CD4-positive, CD25-positive, alpha-beta regulatory T cell (primary cell): ENCODE measurements at regions not wholly inside any gene's neighbourhood (a gene's known extent, or its start where the extent isn't known, plus 50 kb on each side); places are given as distances from the start of the nearest gene placed in this dataset.

Experiments
- ATAC-seq, 2 donors: fragments of 150-1000 bp; cut with Tn5 transposase; one replicate each; pipeline ENCODE4 v1.10.0; 2021; ENCODE audit warnings: low read depth in 2 of 2, moderate number of reproducible peaks in 2 of 2, moderate library complexity in 1 of 2
- DNase-seq, 3 donors: peaks; one replicate each; pipeline versions ENCODE4 v3.0.0 to v3.0.0-alpha.2; 2012 to 2022; ENCODE audit warnings: mixed read lengths in 1 of 3
- H3K27ac ChIP-seq: one replicate; pipeline ENCODE4 v1.7.0; 2013; ENCODE audit warnings: mild to moderate bottlenecking, low read length; ENCODE audit not compliant: insufficient read depth, poor library complexity, severe bottlenecking
- H3K27me3 ChIP-seq: one replicate; pipeline ENCODE4 v1.7.0; 2013; ENCODE audit warnings: low read length; ENCODE audit not compliant: control insufficient read depth, insufficient read depth
- H3K36me3 ChIP-seq: one replicate; pipeline ENCODE4 v1.7.0; 2013; ENCODE audit warnings: mild to moderate bottlenecking, low read length, moderate library complexity; ENCODE audit not compliant: control insufficient read depth, insufficient read depth
- H3K4me1 ChIP-seq: 2 replicates; pipeline ENCODE4 v1.7.0; 2013; ENCODE audit warnings: mild to moderate bottlenecking, low read length; ENCODE audit not compliant: insufficient read depth, control insufficient read depth, poor library complexity, severe bottlenecking
- H3K4me3 ChIP-seq: one replicate; pipeline ENCODE4 v1.7.0; 2013; ENCODE audit warnings: low read depth, mild to moderate bottlenecking, low read length, moderate library complexity
- H3K9me3 ChIP-seq, 2 experiments: 1 replicate in 1 of 2; 2 replicates in 1 of 2; pipeline ENCODE4 v1.7.0; 2013; ENCODE audit warnings: low read length in 2 of 2, mild to moderate bottlenecking in 1 of 2, moderate library complexity in 1 of 2; ENCODE audit not compliant: control insufficient read depth in 2 of 2
- H3K27ac Mint-ChIP-seq, 3 donors: one replicate each; pipeline ENCODE4 v1.8.0; 2020 to 2022; ENCODE audit warnings: mild to moderate bottlenecking in 3 of 3, mixed read lengths in 3 of 3, moderate library complexity in 2 of 3
- H3K27me3 Mint-ChIP-seq: one replicate; pipeline ENCODE4 v1.8.0; 2022; ENCODE audit warnings: mild to moderate bottlenecking, mixed read lengths
- H3K36me3 Mint-ChIP-seq: one replicate; pipeline ENCODE4 v1.8.0; 2020; ENCODE audit warnings: mixed read lengths
- H3K4me1 Mint-ChIP-seq, 4 donors: one replicate each; pipeline ENCODE4 v1.8.0; 2020 to 2022; ENCODE audit warnings: mixed read lengths in 4 of 4, mild to moderate bottlenecking in 1 of 4
- H3K4me3 Mint-ChIP-seq, 4 donors: one replicate each; pipeline ENCODE4 v1.8.0; 2020 to 2022; ENCODE audit warnings: mild to moderate bottlenecking in 4 of 4, mixed read lengths in 4 of 4, moderate library complexity in 3 of 4
- H3K9me3 Mint-ChIP-seq, 7 donors: one replicate each; pipeline ENCODE4 v1.8.0; 2020 to 2022; ENCODE audit warnings: mixed read lengths in 7 of 7, mild to moderate bottlenecking in 3 of 7, moderate library complexity in 2 of 7

DNA sequence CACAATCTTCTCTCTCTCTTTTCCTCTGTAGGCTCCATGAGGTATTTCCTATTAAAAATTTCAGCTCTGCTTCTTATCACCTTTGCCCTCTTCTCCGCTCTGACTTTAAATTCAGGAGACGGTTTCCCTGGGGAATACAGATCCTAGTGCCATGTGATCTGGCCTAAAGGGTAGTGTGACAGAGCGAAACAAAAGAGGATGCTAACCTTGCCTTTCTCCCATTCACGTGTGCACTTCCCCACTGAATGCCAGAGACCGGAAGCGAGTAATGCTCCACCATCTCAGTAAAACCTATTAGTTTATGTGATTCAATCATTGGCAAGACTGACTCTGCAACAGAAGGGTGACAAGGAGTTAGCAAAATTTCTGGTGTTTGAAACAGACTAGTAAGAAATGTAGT, 358.3 kb downstream of the ZNF521 start:
- Histone ChIP-seq H3K36me3 (no peaks in the 10 kb centered on the region), H3K27ac (no peak overlapping the region), H3K9me3 (no peaks in the 10 kb centered on the region), H3K4me1 (no peaks in the 10 kb centered on the region), H3K27me3 (no peaks in the 10 kb centered on the region), H3K4me3 (no peak overlapping the region)
- ATAC-seq (no peak), DNase-seq (no peak)
- Mint-ChIP-seq H3K4me1 (no peaks in the 10 kb centered on the region), H3K9me3 (peaks cover 0 to 4% (median 0%) of the 10 kb centered on the region in 7 donors), H3K4me3 (no peak overlapping the region), H3K36me3 (no peaks in the 10 kb centered on the region), H3K27me3 (no peaks in the 10 kb centered on the region), H3K27ac (no peak overlapping the region)

DNA sequence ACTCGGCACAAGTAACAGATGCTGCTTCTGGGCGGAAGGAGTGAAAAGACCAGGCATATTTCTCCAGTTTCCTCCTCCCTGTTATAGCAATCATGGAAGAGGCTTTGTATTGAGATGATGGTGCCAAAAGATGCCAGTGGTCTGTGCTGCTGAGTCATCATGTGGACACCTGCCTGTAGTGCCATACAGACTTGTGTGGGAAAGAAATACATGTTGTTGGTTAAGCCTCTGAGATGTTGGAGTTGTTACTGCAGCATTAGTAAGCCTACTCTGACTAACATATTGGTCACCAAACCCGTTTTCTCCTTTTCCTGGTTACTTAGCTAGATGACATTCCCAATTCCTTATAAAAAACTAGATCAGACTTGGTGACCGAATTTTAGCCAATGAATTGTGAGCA, 356.9 kb downstream of the ZNF521 start:
- DNase-seq: no peak
- no peak overlapping the region for H3K27ac ChIP-seq
- Mint-ChIP-seq H3K4me3 (no peak overlapping the region), H3K27ac (no peak overlapping the region), H3K36me3 (no peaks in the 10 kb centered on the region), H3K27me3 (no peaks in the 10 kb centered on the region), H3K4me1 (no peaks in the 10 kb centered on the region), H3K9me3 (peaks cover 0 to 16% (median 4%) of the 10 kb centered on the region in 7 donors)
- peaks cover 2 to 6% of the 10 kb centered on the region in 2 experiments for H3K9me3 ChIP-seq
- no peak overlapping the region for H3K4me3 ChIP-seq
- no peaks in the 10 kb centered on the region for H3K4me1 ChIP-seq
- H3K27me3 ChIP-seq: no peaks in the 10 kb centered on the region
- H3K36me3 ChIP-seq: no peaks in the 10 kb centered on the region
- ATAC-seq: no peak

DNA sequence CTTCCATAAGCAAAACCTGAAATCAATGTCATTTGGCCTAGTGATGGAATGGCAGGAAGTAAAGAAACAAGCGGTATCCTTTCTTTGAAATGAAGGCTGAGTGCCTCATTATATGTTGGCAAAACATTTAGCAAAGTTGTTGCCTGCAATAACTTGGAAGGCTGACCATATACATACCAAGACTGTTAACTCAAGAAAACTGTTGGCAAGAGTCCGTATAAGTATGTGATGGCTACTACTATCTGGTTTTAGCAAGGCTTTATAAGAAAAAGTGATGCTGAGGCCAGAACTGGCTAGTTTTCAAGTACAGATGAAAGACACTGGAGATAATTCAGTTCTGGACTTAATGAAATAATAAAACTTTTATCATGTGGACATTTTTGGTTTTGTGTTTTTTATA, 356.2 kb downstream of the ZNF521 start:
- ATAC-seq (no peak), DNase-seq (no peak)
- Mint-ChIP-seq H3K4me3 (no peak overlapping the region), H3K36me3 (no peaks in the 10 kb centered on the region), H3K27me3 (no peaks in the 10 kb centered on the region), H3K27ac (no peak overlapping the region), H3K4me1 (no peaks in the 10 kb centered on the region), H3K9me3 (peaks cover 0 to 17% (median 4%) of the 10 kb centered on the region in 7 donors)
- Histone ChIP-seq H3K9me3 (peaks cover 2 to 6% of the 10 kb centered on the region in 2 experiments), H3K4me3 (no peak overlapping the region), H3K36me3 (no peaks in the 10 kb centered on the region), H3K4me1 (no peaks in the 10 kb centered on the region), H3K27me3 (no peaks in the 10 kb centered on the region), H3K27ac (no peak overlapping the region)

DNA sequence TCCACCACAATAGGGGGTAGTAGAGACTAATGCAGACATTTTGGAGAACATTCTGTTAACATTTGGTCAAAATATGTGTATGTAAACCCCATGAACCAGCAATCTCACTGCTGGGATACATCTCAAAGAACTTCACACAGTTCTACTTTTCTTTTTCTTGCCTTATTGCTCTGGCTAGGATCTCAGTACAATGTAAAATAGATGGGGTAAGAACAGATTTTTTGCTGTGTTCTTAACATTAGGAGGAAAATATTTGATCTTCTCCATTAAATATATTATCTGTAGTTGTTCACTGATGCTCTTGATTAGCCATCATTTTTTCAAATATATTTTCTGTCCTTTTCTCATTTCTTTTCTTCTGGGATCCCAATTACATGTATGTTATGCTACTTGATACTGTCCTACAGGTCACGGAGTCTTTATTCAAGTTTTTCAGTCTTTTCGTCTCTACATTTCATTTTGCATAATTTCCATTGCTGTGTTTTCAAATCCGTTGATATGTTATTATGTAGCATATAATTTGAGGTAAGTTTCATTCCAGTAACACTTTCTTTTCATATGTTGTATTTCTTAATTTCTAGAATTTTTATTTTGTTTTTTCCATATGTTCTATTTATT, 352.2 kb downstream of the ZNF521 start:
- H3K27ac Mint-ChIP-seq: no peak overlapping the region
- no peaks in the 10 kb centered on the region for H3K36me3 Mint-ChIP-seq
- H3K4me3 Mint-ChIP-seq: no peak overlapping the region
- ATAC-seq (no peak), DNase-seq (no peak)
- H3K27me3 Mint-ChIP-seq: peaks cover 7% of the 10 kb centered on the region
- H3K9me3 ChIP-seq: peaks cover 2 to 6% of the 10 kb centered on the region in 2 experiments
- H3K4me1 ChIP-seq: no peaks in the 10 kb centered on the region
- no peaks in the 10 kb centered on the region for H3K4me1 Mint-ChIP-seq
- no peak overlapping the region for H3K4me3 ChIP-seq
- H3K36me3 ChIP-seq: no peaks in the 10 kb centered on the region
- H3K27ac ChIP-seq: no peak overlapping the region
- peaks cover 0 to 18% (median 6%) of the 10 kb centered on the region in 7 donors for H3K9me3 Mint-ChIP-seq
- H3K27me3 ChIP-seq: no peaks in the 10 kb centered on the region

- no peaks in the 10 kb centered on the region for H3K4me1 ChIP-seq
- H3K4me3 ChIP-seq: no peak overlapping the region
- no peak overlapping the region for H3K4me3 Mint-ChIP-seq
- H3K9me3 ChIP-seq: peaks cover 2 to 6% of the 10 kb centered on the region in 2 experiments
- DNase-seq (no peak), ATAC-seq (no peak)
- peaks cover 7% of the 10 kb centered on the region for H3K27me3 Mint-ChIP-seq
- H3K36me3 ChIP-seq: no peaks in the 10 kb centered on the region
- H3K27ac ChIP-seq: no peak overlapping the region
- H3K9me3 Mint-ChIP-seq: peaks cover 2 to 16% (median 6%) of the 10 kb centered on the region in 7 donors
- H3K27me3 ChIP-seq: no peaks in the 10 kb centered on the region
- no peaks in the 10 kb centered on the region for H3K36me3 Mint-ChIP-seq
- H3K27ac Mint-ChIP-seq: no peak overlapping the region
- no peaks in the 10 kb centered on the region for H3K4me1 Mint-ChIP-seq
Observed at GRCh38 chr18:25001803-25002202, 350.2 kb downstream of the ZNF521 start.

DNA sequence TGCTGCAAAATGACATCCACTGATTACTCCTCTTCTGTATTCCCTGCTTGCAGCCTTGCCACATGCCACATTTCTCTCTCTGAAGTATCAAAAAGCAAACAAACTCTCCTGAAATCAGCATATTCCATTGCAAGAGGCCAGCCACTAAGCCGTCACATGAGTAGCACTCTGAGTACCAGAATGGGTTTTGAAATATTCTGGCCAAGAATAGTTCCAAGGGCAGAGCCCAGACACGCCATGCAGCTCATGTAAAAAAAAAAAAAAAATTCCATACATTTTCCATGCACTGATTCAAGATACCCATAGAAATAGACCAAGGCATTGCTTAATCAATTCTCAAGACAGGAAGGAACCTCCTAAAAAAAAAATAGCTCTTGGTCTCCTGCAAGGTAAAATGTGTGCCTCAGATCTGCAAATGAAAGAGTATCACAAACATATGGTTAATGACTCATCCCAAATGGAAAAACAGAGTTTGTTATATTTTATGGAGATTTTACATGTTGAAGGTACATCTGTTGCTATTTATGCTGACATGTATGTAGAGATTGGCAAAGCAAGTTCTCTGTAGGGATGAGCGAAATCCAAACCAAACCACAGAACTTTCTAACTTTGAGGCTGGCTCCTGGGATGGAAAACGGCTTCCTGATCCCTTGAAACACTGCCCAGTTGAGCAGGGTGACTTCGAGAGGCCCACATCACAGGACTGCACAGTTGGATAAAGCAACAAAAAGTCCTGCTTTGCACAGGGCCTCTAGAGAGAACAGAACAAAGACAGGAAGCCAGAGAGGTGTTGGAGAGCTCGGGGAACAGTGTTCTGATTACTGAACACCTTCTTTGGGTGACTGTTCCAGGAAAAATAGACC, 346.2 kb downstream of the ZNF521 start:
- no peaks in the 10 kb centered on the region for H3K9me3 ChIP-seq
- no peak overlapping the region for H3K4me3 Mint-ChIP-seq
- ATAC-seq (no peak), DNase-seq (peak in 1 of 3 donors; percentile 8)
- peaks cover 0 to 7% (median under 1%) of the 10 kb centered on the region in 7 donors for H3K9me3 Mint-ChIP-seq
- H3K4me1 ChIP-seq: no peaks in the 10 kb centered on the region
- no peak overlapping the region for H3K27ac Mint-ChIP-seq
- no peaks in the 10 kb centered on the region for H3K27me3 ChIP-seq
- H3K27me3 Mint-ChIP-seq: peaks cover 7% of the 10 kb centered on the region
- H3K4me3 ChIP-seq: no peak overlapping the region
- no peaks in the 10 kb centered on the region for H3K36me3 Mint-ChIP-seq
- no peaks in the 10 kb centered on the region for H3K36me3 ChIP-seq
- H3K4me1 Mint-ChIP-seq: no peaks in the 10 kb centered on the region
- no peak overlapping the region for H3K27ac ChIP-seq

- Mint-ChIP-seq H3K27me3 (no peaks in the 10 kb centered on the region), H3K36me3 (no peaks in the 10 kb centered on the region), H3K4me1 (no peaks in the 10 kb centered on the region), H3K9me3 (peaks cover 0 to 5% (median 0%) of the 10 kb centered on the region in 7 donors), H3K4me3 (no peak overlapping the region), H3K27ac (no peak overlapping the region)
- Histone ChIP-seq H3K36me3 (no peaks in the 10 kb centered on the region), H3K27me3 (no peaks in the 10 kb centered on the region), H3K27ac (no peak overlapping the region), H3K9me3 (no peaks in the 10 kb centered on the region), H3K4me1 (no peaks in the 10 kb centered on the region), H3K4me3 (no peak overlapping the region)
- ATAC-seq: no peak
- DNase-seq: no peak
Observed at GRCh38 chr18:25010623-25011374, 341.2 kb downstream of the ZNF521 start.
